Stimulated activated CD8-positive, alpha-beta memory T cell treated with anti-CD3 and anti-CD28 coated beads, Interleukin-4, amount 100 ng/mL, for 48 hours (primary cell): ENCODE measurements at regions not wholly inside any gene's neighbourhood (a gene's known extent, or its start where the extent isn't known, plus 50 kb on each side); places are given as distances from the start of the nearest gene placed in this dataset.

Experiments
- DNase-seq: peaks from one replicate; pipeline ENCODE4 v3.0.0-alpha.2; 2020

DNA sequence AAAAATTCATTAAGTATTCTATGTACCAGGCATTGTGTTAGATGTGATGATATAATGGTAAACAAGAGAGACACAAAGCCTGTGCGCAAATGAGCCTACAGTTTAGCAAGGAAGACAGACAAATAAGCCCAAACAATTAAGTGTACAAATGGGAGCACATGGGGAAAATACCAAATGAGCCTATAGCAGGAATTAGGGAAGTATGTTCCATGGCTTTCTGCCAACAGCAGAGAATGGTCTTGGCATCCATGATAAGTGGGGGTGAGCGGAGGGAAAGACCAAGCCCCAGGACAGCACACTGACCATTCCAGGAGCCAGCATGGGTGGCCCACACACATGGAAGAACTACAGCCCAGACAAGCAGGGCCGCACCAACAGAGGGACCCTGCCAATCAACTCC lies 369.7 kb downstream of the DEPDC1B start:
- no peak for DNase-seq

DNA sequence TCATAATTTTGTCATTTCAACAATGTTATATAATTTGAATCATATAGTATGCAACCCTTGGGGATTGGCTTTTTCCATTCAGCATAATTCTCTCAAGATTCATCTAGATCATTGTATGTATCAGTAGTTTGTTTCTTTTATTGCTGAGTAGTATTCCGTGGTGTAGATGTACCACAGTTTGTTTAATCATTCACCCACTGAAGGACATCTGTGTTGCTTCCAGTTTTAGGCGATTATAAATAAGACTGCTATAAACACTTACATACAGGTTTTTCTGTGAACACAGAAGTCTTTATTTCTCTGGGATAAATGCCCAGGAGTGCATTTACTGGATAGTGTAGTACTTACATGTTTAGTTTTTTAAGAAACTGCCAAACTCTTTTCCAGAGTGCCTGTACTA lies 374.1 kb downstream of the DEPDC1B start:
- no peak for DNase-seq

DNA sequence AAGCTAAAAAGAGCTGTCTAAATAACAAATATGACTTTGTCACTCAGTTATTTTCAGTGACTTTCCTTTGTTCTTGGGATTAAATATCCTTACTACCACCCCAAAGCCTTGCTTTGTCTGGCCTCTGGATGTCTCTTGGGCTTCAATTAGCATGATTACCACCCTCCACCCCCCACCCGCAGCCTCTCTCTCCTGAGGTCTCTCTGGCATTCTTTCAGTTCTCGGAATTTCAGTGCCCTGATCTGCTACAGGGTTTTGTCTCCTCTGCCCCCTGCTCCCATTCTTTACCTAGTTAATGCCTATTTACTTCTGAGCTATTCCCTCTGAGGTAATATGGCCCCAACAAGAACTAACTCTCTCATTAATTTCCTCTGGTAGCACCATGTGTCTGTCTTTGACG lies 376.4 kb downstream of the DEPDC1B start:
- DNase-seq: no peak

DNA sequence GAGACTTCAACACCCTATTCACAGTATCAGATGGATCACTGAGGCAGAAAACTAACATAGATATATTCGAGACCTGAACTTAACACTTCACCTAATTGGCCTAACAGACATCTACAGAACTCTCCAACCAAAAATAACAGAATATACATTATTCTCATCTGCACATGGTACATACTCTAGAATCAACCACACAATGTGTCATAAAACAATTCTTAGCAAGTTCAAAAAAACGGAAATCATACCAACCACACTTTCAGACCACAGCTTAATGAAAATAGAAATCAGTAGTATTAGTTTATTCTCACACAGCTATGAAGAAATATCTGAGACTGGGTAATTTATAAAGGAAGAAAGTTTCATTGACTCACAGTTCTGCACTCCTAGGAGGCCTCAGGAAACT lies 387.9 kb downstream of the DEPDC1B start:
- no peak for DNase-seq

DNA sequence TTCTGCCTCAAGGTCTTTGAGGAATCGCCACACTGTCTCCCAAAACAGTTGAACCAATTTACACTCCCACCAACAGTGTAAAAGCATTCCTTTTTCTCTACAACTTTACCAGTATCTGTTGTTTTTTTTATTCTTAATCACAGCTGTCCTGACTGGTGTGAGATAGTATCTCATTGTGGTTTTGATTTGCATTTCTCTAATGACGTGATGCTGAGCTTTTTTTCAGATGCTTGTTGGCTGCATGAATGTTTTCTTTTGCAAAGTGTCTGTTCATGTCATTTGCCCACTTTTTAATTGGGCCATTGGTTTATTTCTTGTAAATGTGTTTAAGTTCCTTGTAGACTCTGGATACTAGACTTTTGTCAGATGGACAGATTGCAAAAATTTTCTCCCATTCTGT lies 400.0 kb downstream of the DEPDC1B start:
- DNase-seq: no peak

DNA sequence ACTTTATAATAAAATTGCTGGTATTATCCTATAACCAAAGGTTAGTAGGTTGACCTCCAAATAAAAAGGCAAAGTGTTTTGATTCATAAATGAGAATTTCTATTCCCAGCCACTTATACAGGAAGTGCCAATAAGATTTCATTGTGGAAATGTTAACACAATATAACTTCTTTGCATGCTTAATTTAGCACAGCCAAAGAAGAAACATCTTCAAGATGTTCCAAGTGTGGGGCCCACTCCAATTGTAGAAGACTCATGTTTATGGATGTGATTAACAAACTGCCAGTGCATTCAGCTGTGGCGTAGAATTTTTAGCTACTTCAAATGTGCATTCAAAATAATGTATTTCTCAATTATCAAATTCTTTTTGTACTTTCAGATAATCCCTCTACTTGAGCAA lies 402.3 kb downstream of the DEPDC1B start:
- no peak for DNase-seq

DNA sequence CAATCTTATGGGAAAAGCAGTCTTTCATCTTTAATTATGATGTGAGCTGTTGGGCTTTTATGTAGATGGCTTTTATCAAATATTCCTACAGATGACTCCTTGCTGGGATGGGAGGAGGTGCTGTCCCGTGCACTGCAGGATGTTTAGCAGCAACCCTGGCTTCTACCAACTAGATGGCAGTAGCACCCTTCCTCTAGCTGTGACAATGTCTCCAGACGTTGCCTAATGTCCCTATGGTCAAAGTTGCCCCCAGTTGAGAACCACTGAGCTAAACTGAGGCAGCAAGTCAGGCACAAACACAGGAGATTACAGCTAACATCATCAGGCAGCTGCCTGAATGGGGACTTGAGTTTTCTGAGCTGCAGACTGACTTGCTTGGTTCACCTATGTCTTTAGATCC lies 401.9 kb upstream of the PDE4D start:
- DNase-seq: no peak

DNA sequence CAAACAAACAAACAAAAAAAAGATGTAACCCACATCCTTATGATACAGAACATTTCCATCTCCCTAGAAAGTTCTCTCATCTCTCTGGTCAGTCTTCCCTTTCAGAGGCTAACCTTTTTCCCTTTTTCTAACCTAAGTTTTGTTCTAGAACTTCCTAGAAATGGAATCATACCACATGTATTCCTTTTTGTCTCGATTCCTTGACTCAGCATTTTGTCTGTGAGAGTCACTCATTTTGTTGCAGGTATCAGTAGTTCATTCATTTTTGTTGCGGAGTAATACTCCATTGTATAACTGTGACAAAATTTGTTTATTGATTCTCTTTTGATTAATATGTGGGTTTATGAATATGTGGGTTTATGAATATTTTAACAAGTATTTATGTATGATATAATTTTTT lies 400.0 kb upstream of the PDE4D start:
- no peak for DNase-seq

DNA sequence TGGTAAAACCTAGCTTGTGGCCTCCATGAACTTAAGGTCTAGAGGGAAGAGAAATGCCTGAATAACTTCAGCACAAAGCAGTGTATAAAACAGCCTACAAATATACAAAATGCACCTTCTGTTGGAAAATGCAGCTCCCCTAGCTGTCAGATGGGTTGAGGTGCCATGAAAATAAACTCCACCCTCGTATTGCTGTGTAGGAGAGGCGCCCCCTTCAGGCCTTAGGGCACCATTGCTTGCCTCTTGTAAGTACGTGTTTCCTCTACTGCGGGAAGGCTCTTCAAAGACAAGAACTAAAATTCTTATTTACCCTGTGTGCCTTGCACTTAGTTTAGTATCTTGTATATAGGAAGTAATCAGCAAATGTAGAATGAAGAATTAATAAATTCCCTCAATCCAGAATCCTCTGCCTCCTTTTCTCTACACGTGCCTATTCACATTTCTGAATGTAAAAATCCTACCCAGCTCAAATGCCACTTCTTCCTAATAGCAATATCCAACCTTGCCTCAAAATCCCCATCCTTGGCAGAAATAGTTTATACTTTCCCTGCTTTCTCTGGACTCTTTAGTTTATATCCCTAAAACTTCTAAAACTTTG lies 393.7 kb upstream of the PDE4D start:
- DNase-seq: peak; percentile 31

DNA sequence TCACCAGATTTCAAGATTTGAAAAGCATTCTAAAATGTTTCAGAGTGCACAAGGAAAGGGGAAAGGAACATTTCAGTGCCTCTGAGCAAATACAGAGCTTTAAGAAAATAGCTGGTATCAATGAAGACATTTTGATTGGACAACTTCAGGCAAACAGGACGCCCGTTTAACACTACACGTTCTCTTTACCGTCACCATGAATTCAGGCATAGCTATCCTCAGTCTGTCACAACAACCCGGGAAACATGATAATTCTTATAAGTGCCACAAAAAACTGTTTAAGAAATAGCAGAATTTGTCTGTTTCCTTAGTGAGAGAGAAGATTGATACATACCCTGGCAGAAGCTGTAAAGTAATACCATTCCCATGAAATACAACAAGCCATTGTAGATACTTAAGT lies 392.4 kb upstream of the PDE4D start:
- no peak for DNase-seq

DNA sequence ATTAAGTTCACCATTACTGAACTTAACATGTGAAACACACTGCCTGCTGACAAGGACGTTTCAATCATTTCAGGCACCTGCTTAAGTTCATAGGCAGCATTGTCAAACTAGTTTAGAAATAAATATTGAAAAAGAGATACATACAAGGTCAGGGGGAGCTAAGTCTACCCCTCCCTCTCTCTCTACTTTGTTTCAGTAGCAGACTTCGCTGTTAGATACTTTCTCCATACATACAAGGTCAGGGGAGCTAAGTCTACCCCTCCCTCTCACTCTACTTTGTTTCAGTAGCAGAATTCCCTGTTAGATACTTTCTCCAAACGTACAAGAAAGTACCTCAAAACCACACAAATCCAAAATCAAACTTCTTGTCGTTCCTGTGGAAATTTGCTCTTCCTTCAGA lies 387.4 kb upstream of the PDE4D start:
- DNase-seq: no peak

DNA sequence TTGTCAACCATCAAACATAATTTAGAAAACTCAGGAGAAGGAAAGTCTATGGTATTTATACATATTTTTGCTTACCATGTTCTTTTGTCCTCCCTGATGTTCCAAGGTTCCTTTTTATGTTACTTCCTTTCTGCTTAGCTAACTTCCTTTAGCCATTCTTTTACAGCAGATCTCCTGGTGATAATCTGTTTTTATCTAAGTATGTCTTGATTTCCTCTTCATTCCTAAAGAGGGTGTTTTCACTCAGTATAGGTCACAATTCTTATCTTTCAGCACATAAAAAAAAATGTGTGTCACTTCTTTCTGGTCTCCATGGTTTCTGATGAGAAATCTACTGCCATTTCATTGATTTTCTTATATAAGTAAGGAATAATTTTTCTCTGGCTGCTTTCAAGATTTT lies 384.4 kb upstream of the PDE4D start:
- DNase-seq: no peak

DNA sequence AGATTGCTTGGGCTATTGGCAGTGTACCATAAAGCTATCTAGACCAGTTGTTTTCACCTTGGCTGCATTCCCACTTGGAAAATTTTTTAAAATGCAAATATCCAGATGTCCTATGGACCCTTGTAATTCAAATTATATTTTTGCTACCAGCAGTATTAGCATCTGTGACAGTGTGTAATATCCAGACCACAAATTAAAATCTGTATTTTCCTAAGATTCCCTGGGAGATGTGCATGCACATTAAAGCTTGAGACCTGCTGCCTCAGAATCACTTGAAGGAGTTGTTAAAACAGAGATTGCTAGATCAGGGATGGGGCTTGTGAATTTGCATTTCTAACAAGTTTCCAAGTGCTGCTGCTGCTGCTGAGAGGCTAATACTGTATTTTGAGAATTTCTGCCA lies 381.2 kb upstream of the PDE4D start:
- DNase-seq: no peak

DNA sequence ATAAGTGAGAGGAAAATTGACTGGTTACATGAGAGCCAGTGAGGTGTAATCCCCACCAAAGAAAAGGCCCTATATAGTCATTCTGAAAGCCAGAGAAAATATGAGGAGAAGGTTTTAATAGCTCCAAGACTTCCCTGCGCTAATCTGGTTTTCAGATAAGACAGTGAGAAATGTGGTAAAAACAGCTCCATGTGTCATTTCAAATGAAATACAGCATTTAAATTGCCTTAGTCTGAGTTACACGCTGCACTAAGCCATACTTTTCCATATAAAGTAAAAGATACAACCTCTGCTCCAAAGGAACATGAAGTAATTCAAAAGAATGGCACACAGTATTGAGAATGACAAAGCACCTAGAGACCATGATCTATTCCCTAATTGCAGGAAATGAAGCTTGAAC lies 378.0 kb upstream of the PDE4D start:
- DNase-seq: no peak

DNA sequence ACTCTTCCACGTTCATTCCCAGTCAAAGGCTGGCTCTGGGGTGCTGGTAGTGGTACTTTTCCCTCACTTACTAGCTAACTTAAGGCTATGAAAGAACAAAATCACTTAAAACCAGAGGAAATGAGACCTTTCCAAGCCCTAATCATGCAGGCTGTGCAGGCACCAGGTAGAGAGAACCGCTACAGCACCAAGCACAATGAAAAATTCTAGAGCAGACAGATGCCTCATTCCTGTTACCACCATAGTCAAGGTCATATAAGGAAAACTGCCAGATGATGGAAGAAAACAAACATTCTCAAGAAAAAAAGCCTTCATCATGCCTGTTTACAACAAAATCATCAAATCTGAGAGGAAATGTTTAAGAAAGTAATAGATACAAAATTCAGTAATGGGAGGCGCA lies 374.4 kb upstream of the PDE4D start:
- no peak for DNase-seq

DNA sequence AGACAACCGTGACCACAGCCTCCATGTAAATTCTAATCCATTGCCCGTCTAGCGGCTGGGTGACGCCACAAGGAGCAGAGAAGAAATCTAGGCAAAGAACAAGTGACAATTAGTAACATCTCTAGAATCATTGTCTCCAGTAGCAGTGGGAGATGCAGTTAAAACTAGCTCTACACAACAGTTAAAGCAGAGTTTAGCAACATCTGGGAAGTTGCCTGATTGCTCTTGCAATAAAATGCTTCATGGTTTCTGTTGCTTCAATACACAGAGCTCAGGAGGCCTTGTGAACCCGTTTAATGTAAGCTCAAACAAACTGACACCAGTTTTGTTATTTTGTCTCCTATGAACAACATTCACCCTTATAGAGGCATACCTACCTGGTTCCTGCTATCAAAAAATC lies 369.8 kb upstream of the PDE4D start:
- no peak for DNase-seq

DNA sequence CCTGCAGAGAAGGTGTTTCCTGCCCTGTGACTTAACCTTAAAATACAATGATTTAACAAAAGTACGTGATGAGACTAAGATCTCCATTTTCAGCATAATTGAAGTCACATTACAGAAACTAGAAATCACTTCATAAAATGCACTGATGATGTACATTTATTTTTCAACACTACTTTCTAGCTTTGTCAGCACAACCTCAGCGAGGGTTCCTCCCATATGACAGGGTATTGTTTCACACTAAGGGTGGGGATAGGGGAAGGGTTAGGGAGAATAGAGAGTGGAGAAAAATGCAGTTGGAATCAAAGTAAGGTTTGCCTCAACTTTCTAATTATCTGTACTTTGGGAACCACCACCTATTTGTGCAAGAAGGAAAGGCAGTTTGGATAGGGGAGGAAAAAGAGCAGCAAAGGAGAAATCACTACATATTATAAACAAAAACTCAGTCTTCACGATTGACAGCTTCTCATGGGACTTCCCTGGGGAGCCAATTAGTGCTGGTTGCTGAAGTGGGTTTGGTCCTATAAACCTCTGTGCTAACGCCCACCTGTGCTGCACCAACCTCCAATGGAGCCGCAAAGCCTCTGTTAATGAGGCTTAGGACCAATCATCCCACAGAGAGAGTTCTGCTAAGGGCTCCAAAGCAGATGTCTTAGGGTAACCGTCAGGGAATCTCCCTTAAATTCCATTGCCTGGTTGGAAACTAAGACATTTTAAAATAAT lies 369.2 kb upstream of the PDE4D start:
- DNase-seq: no peak

DNA sequence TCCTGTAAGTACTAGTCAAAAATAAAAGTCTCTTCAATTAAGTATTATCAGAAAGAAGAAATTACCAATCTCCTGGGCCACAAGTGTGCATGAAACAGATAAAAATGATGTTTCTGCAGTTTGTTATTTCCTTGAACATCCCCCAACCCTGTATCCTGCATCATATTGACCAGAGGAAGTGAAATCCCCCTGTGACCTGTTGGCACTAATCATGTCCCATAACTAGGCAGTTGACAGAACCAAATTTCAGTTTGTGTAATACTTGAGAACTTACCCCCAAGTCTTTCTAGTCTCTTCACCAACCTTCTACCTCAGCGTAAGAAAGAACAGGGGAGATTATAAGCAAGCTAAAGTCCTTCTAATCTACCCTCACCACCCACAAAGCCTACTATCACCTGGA lies 368.2 kb upstream of the PDE4D start:
- no peak for DNase-seq

DNA sequence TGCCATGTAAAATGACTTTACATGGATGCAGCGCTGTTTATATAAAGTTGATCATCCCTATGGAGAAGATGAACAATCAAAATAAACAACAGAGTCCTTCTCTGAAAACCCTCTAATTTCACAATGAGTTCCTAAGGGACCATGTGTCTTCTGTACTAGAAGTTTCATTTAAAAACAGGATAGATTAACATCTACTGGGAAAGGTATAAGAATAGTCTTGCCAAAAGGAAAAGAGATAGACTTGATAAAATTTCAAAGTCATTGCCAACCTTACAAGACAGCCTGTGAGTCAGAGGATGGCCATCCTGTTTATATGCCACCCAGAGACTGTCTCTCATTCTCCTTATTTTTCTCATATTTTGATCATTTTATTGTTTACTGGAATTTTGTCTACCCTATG lies 367.1 kb upstream of the PDE4D start:
- DNase-seq: no peak

DNA sequence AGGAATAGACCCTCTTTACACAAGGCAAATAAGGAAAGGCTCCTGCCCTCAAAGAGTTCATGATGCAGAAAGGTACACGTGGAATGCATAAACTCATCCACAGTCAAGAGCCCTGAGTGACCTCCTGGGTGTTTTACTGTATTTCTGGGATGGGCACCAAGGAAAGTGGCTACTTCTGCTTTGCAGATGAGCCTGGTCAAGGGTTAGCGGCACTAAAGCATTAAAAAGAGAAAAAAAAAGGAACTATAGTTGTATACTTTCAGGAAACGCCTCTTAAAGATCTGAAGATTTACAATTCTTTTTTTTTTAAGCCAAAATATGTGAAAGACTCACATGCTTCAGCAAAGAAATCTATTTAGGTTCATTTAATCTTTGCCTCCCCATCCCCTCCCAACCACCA lies 366.2 kb upstream of the PDE4D start:
- no peak for DNase-seq

DNA sequence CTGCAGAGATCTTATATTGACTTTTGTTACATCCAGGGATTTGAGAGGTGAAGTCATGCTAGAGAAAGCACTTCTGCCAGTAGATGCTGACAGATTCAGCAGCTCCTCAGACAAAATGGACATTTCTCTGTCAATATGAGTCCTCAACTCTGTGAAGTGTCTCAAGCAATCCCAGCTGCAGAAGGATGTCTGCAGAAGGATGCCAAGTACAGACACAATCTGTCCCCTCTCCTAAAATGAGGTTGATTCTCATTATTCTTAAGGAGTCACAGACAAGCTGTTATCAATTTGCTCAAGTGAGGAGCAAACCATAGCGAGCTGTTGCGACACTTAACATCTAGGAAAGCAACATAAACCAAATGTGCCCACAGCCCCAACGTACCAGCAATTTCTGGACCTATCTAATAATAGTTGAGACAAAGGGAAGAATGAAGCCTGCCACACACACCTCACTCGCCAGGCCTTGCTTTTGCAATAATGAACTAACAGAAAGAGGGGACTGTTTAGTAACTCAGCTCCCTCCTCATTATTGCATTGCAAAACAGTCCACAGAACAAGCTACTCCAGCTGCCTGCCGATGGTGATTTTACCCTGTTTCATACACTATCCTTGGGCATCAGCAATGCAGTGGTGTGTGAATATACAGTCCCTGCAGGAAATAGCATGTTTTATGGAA lies 364.2 kb upstream of the PDE4D start:
- DNase-seq: no peak

DNA sequence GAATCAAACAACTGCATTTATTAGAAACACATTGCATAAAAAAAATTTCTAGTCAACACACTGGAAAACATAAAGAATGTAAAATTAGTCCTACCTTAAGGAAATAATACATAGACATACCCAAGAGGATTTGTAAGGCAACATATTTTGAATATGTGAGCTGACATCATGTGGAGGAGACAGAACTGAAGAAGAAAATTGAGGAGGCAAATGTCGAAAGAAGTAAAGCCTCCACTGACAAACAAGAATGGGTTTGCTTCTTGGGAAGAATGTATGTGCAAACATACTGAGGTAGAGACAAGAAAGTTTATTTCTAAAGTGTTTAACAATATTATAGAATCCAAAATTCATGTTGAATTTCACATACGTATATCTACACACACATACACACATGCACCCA lies 363.0 kb upstream of the PDE4D start:
- DNase-seq: no peak

DNA sequence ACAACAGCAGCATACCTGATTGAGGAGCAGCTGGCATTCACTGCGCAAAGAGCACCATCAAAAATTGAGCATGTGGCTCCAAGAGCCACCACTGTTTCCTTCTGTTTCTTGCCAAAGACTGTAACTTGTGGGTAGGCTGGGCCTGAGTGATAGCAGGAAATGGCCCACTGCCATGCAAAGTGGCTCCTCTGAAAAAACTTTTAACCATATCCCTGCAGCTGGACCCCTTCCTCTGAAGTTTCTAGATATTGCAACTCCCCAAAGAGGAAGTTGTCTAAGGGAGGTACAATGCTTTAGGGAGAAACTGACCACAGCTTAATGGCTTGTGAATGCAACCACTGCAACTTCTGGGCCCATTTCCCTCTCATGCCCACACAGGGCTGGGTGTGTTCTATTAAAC lies 355.4 kb upstream of the PDE4D start:
- no peak for DNase-seq

DNA sequence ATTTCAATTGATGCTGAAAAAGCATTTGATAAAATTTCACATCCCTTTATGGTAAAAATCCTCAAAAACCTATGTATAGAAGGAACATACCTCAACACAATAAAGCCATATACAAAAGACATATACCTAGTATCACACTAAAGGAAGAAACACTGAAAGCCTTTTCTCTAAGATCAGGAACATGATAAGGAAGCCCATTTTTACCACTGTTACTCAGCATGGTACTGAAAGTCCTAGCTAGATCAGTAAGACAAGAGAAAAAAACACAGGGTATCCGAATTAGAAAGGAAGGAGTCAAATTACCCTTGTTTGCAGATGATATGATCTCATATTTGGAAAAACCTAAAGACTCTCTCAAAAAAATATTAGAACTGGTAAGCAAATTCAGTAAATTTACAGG lies 350.2 kb upstream of the PDE4D start:
- no peak for DNase-seq
